Middle frontal gyrus (tissue), 1 donor: ENCODE measurements at regions not wholly inside any gene's neighbourhood (a gene's known extent, or its start where the extent isn't known, plus 50 kb on each side); places are given as distances from the start of the nearest gene placed in this dataset.
"Not testable (repeated sequence)": the region's sequence is repeated elsewhere in the genome, so short reads cannot be mapped to it uniquely, and the experiment has no call there.

Experiments used
- DNase-seq: peaks from one replicate; pipeline ENCODE4 v3.0.0-alpha.2; 2015; ENCODE audit warnings: low spot score; ENCODE audit errors: extremely low spot score

GRCh38 chr14:101078170-101078891 is 174.8 kb upstream of the RTL1 start:
- no peak for DNase-seq

GRCh38 chr14:101078892-101079221 is 175.3 kb upstream of the RTL1 start:
- DNase-seq = no peak

- no peak for DNase-seq
These were observed 177.5 kb upstream of the RTL1 start for GRCh38 chr14:101080922-101081593.

GRCh38 chr14:101082036-101082435 is 178.5 kb upstream of the RTL1 start:
- no peak for DNase-seq

GRCh38 chr14:101082436-101083384 is 179.2 kb upstream of the RTL1 start:
- DNase-seq = no peak

- no peak for DNase-seq
These were observed 180.3 kb upstream of the RTL1 start for GRCh38 chr14:101083564-101084435.

GRCh38 chr14:101084436-101084826 is 180.9 kb upstream of the RTL1 start:
- no peak for DNase-seq

- DNase-seq = no peak
These were observed 183.4 kb upstream of the RTL1 start for GRCh38 chr14:101086926-101087325.

- no peak for DNase-seq
These were observed 184.3 kb upstream of the RTL1 start for GRCh38 chr14:101087614-101088394.

GRCh38 chr14:101088395-101088667 is 184.8 kb upstream of the RTL1 start:
- DNase-seq = no peak

- no peak for DNase-seq
These were observed 185.2 kb upstream of the RTL1 start for GRCh38 chr14:101088714-101089113.

GRCh38 chr14:101090478-101090877 is 187.0 kb upstream of the RTL1 start:
- not testable (repeated sequence) for DNase-seq

- no peak for DNase-seq
These were observed 187.5 kb upstream of the RTL1 start for GRCh38 chr14:101090976-101091375.

GRCh38 chr14:101094916-101095315 is 191.4 kb upstream of the RTL1 start:
- DNase-seq = not testable (repeated sequence)

GRCh38 chr14:101096551-101096950 is 193.0 kb upstream of the RTL1 start:
- no peak for DNase-seq

GRCh38 chr14:101097109-101097793 is 193.7 kb upstream of the RTL1 start:
- no peak for DNase-seq

GRCh38 chr14:101098177-101098576 is 194.7 kb upstream of the RTL1 start:
- DNase-seq = no peak

GRCh38 chr14:101098641-101099040 is 195.1 kb upstream of the RTL1 start:
- DNase-seq = no peak

GRCh38 chr14:101101456-101102056 is 198.0 kb upstream of the RTL1 start:
- DNase-seq = no peak

- DNase-seq = no peak
These were observed 199.4 kb upstream of the RTL1 start for GRCh38 chr14:101102875-101103274.
